NCI-H1105 treated with DMSO at 0.1 percent for 48 hours (cell line): ENCODE measurements at regions not wholly inside any gene's neighbourhood (a gene's known extent, or its start where the extent isn't known, plus 50 kb on each side); places are given as distances from the start of the nearest gene placed in this dataset.

ENCODE experiments used
- DNase-seq: peaks from one replicate; lab custom pipeline; 2025; lab: John Stamatoyannopoulos, UW

DNA sequence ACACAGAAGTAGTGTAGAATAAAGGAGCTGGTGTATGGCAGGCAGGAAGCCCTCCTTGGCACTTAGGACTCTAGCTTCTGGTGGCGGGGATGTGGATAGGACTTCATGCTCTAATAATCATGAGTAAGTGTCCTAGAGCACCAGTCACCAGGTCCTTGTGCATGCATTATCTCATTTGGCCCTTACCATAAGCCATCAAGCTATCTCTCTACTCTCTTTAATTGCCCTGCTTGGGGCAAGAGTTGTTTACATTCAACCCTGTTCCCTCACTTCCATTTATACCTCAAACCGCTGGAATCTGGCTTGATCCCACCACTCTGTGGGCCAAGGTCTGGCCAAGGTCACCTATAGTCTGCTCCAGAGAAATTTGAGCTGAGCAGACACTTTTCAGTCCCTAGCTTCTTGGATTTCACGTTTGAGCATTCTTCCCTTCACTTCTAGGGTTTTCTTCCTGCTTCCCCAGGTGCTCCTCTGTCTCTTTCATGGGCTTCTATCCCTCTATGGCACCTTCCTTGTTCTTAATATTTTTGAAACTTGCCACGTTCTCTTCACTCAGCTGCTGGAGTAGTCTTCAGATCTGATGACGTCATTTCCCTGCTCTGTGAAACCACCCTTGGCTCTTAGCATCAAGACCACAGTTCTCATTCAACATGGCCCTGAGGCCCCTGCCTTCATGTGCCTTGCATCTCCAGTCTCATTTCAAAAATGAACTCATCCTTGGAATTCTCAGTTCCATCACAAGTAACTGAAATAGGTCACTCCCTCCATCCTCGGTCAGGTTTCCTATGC, 94.9 kb upstream of the GATA6 start:
- DNase-seq, result no peak

- DNase-seq, result no peak
Observed at GRCh38 chr18:22080035-22080434, 89.4 kb upstream of the GATA6 start.

DNA sequence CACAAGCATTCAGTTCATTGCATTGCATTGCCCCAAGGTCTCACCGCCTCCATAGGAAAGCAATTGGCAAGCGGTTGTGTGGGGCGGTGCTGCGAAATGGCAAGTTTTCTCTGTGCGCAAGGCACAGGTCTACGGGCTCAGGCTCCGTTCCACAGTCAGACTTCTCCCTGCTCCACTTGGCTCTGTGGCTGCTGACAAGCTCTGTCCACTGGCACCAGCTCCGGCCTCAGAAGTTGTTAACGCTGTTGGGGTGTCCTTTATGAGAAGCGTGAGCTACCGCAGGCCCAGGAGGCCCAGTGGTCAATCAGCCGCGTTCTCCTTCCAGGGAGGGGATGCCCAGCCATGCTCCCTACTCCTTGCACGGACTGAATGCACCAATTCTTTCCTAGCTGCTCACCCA, 87.0 kb upstream of the GATA6 start:
- DNase-seq, result no peak

- DNase-seq, result no peak
Observed at GRCh38 chr18:22084547-22084946, 84.8 kb upstream of the GATA6 start.

DNA sequence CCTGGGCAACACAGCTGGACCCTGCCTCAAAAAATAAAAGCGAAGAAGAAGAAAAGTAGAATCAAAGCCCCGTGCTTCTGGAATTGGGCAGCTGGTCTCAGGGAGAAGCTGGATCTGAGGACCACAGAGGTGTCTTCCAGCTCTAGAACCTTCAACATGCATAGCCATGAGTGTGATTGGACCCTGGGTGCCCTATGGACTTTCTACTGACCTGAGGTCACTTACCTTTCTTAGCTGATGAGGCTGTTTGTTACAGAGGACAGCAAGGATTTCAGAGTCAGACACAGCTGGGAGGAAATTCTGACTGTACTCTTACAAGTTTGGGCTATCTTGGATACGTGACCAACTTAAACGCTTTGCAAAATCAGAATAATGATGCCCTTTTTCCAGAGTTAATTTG, 82.4 kb upstream of the GATA6 start:
- DNase-seq, result no peak

- DNase-seq, result no peak
Observed at GRCh38 chr18:22088029-22088428, 81.4 kb upstream of the GATA6 start.

GRCh38 chr18:22088996-22089640, 80.3 kb upstream of the GATA6 start:
- no peak for DNase-seq

GRCh38 chr18:22091341-22091740, 78.0 kb upstream of the GATA6 start:
- no peak for DNase-seq

DNA sequence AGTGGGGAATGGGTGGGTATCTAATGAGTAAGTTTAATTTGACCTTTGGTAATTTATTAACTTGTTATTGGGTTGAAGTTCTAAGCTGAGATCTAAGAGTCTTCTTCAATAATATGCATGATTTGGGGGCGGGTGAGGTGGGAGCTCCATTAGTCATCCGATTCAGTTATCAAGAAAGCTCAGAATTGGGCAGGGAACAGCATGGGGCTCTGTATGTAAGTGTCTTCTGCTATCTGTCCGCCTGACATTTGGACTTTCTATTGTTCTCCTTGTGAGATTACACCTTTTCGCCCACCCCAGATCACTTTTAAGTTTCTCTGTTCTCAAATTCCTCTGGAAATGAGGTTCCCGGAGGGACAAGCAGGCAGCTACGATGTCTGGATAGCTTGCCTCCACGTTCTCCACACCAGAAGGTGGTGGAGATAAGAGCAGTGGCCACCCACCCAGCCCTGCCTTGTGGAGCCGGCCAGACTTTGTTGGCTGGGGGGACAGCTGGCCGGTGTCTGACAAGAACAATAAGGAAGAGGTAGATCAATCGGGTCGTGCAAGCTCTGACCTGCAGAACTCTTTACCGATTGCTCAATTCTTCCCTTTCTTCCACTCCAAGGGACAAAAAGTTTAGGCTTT, 75.5 kb upstream of the GATA6 start:
- no peak for DNase-seq

DNA sequence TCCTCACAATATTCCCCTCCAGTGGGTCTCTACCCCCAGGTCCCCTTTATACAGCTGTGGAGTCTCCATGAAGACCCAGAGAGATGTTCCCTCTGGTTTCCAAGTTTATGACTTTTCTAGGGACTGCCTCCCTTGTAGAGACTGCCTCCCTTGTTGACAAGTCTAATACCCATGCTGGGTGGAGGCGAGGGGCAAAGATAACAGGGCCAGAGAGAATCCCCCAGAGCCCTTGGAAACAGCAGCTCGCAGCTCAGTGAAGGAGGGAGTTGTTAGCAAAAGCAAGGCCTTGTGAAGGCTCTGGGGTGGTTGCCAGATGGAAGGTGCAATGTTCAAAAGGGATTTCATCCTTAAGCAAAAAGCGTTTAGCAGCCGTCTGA, 75.0 kb upstream of the GATA6 start:
- DNase-seq, result no peak

- no peak for DNase-seq
Observed at GRCh38 chr18:22098563-22098989, 70.8 kb upstream of the GATA6 start.

DNA sequence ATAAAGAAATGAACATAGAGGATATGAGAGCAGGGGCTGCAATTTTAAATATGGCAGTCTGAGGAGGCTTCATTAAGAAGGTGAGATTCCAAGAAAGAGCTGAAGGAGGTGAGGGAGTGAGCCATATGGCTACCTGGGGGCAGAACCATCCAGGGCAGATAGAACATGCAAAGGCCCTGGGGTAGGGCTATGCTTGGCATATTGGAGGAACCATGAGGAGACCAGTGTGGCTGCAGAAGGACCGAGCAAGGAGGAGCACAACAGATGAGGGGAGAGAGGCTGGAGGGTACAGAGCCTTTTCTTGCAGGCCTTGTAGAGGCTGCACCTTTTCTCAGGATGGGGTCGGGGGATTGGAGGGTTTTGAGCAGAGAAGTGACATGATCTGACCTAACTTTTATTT, 69.5 kb upstream of the GATA6 start:
- no peak for DNase-seq

DNA sequence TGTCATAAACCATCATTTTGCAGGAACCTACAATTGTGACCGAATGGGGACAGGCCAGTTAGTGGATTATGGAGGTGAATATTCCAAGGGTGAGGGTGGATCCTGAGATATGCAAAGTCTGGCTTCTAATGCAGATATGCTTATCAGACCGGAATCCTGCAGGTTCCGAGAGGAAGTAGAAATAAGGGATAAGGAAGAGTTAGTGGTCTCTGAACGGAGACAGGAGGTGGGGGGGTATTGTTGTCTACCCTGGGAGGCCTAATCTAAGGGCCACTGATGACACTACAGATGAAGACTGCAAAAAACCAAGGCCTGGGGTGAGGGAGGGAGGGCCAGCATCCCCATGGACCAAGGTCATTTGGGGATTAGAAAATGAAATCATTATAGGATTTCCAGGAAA, 67.7 kb upstream of the GATA6 start:
- DNase-seq, result no peak

DNA sequence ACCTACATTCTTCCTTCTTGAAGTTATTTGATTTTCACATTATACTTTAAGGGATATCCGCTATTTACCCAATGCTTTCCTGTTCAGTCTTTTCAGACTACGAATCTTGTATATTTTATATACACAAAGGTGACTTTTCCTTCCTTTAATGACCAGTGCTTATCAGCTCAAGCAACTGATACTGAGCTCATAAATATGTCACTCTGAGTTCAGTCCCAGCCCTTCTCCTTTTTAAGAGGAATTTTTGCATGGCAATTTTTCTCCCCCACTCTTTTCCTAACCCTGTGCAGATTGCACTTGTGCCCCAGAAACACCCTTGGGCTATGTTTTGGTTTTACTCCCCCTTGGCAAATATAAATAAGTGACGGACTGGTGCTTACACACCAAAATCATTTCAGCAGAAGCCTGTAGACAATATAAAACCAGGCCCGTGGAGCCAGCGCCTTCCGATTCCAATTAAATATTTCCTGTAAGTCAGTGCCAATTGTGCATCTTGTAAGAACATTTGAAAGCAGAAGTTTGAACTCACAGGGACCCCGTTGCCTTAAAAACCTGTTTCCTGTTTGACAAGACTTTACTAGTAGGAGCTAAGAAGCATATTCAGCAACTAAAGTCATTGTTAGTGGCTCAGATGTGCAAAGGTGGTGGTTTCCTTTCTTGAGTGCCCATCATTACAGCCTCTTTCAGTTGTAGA, 66.3 kb upstream of the GATA6 start:
- no peak for DNase-seq

- no peak for DNase-seq
Observed at GRCh38 chr18:22103647-22104031, 65.8 kb upstream of the GATA6 start.

GRCh38 chr18:22106536-22107292, 62.7 kb upstream of the GATA6 start:
- DNase-seq, result no peak

DNA sequence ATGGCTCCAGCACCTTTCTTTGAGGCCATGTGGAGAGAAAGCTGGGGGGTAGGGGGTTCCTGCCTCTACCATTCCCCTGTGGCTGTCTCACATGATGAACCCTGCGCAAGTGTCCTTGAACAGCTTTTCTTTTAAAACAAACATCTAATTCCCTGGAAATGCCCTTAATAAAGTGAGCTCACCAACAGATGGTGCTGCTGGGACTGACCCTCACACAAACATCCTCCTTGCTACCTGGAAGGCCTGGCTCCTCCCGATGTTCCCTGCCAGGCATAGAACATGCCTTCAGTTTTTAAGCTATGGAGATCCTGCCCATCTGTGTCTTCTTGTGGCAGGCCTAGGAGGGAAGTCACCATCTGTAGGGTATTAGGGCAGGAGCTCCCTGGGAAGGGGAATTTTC, 60.7 kb upstream of the GATA6 start:
- no peak for DNase-seq

DNA sequence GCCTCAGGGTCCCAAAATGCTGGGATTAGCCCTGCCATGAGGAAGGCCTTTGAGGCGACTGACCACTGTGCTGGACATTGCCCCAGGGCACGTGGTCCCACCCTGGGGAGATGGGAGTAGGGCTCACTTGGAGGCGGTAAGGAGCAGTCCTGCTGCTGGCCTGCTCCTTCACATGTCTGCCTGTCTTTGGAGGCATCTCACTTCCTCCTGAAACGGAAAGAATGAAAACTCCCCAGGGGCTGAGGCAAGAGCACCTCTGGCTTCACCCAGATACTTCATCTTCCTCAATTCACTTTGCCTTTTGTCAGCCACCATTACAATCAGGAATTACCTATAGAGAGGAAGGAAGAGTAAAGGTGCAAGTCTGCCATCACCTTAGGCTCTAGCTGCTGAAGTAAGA, 59.9 kb upstream of the GATA6 start:
- DNase-seq, result no peak

DNA sequence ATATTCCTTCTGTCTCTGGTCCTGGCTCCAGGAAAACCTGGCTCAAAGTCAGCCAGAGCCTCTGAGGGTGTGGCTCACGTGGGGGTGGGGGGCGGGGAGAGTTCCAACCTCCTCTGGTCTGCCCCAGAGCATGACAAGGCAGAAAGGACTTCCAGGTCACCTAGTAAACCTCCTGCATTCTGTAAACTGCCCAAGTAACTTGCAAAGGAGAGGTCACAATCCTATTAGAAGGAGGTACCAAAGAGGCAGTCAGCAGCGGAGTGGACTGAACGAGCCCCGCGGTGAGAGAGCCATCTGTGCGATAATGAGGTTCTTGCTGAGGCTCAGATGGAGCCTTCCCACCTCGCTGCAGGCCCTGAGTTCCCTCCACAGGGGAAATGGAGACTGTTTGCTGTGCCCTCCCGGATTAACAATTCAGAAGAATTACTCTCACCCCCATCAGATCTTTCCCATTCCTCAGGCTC, 58.9 kb upstream of the GATA6 start:
- DNase-seq, result no peak

DNA sequence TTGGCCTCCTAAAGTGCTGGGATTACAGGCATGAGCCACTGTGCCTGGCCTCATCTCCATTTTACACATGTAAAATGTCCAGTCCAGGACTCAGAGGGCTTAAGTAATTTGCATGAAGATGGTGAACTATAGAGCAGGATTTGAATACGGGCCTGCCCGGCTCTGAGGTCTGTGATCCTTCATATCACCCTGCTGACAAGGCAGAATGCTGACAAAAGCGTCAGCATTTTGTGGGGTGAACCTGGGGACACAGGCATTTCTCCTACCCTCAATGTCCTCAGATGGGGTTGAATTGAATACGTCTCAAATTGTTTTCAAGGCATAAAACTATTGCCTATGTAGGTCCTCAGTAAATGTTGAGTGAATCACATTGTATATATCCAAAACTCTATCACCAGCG, 57.2 kb upstream of the GATA6 start:
- no peak for DNase-seq

DNA sequence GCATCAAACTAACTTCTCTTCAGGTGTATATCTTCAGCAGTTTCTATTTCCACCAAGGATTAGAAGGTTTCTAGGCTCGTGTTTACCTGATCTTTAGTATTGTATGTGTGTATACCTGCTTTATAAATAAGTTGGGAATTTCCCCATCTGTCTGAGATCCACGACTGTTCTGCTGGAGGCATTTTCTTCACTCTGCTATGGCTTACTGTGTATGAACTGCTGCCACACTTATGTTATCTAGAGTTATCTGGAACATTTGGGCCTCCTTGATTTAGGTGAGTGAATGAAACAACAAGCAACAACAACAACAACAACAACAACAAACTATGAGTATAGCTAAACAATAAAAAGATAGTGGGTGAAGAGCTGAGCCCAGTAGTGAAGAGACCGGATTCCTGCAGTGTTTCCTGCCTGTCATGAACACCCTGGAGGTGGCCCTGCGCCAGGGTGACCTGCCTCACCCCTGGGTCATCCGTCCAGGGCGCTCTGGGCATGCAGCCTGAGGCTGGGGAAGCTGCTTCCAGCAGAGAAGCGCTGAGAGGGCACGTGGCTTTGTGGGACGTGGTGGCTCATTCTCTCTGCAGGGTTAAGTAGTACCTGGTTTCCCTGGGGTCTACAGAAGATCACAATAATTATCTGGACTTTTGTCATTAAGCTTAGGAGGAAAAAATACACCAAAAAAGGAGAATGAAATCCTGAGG, 56.1 kb upstream of the GATA6 start:
- DNase-seq, result no peak
